HCT116 (cell line): ENCODE measurements at regions not wholly inside any gene's neighbourhood (a gene's known extent, or its start where the extent isn't known, plus 50 kb on each side); places are given as distances from the start of the nearest gene placed in this dataset.

ENCODE experiments used
- ATAC-seq: fragments of 200-7000 bp; cut with Tn5 transposase; 2 replicates; pipeline ENCODE4 v1.9.1; 2020; ENCODE audit warnings: mild to moderate bottlenecking, moderate library complexity
- BruUV-seq: library from RNA; stranded (reverse); fragments of 400-500 nt; replicated peaks from 2 replicates; lab custom pipeline; 2021; lab: Mats Ljungman, UMichigan
- CTCF ChIA-PET: fragments of 300-600 bp; sonication (Branson Sonifier 250); formaldehyde crosslinking; loops from one replicate; lab custom pipeline; 2021; ENCODE audit warnings: antibody characterized with exemption; lab: Charles Lee
- POLR2A ChIA-PET: fragments of 300-600, 350-600 bp; sonication (Branson Sonifier 250); formaldehyde crosslinking; loops from one replicate; lab custom pipeline; 2021; ENCODE audit warnings: antibody characterized with exemption; lab: Charles Lee
- RAD21 ChIA-PET, 2 experiments: fragments of 300-600 bp; sonication (Branson Sonifier 250); formaldehyde crosslinking; loops; one replicate each; lab custom pipeline; 2023; ENCODE audit warnings: low total read pairs in 2 of 2; ENCODE audit not compliant: uncharacterized antibody in 2 of 2, unreplicated experiment in 2 of 2, low non-redundant PET in 1 of 2; lab: Charles Lee
- DNase-seq: peaks from one replicate; pipeline ENCODE4 v3.0.0-alpha.2; 2010; ENCODE audit warnings: low read depth, low spot score
- H2AFZ ChIP-seq: fragments of 200-600 bp; shearing (Covaris generic), sonication (generic); 2 replicates; pipeline ENCODE4 v1.6.1; 2017; ENCODE audit warnings: low read depth, mixed run types, mixed read lengths, antibody characterized with exemption, low read length; ENCODE audit not compliant: poor library complexity, severe bottlenecking
- H3K27ac ChIP-seq: 2 replicates; pipeline ENCODE4 v1.5.1; 2012; ENCODE audit warnings: low read depth, low read length
- H3K27me3 ChIP-seq: fragments of 200-600 bp; sonication (generic); 2 replicates; pipeline ENCODE4 v1.6.1; 2016; ENCODE audit warnings: mixed run types, low read length, mixed read lengths; ENCODE audit not compliant: insufficient read depth
- H3K36me3 ChIP-seq, 2 experiments: fragments of 200-500 bp in 1 of 2; fragments of 200-600 bp in 1 of 2; sonication (Bioruptor generic) in 1 of 2; sonication (generic) in 1 of 2; 2 replicates each; pipeline versions ENCODE4 v1.5.1 to v1.6.1; 2014 to 2016; ENCODE audit warnings: low read length in 2 of 2, inconsistent platforms in 1 of 2, mixed read lengths in 1 of 2, mixed run types in 1 of 2; ENCODE audit not compliant: insufficient read depth in 2 of 2, control insufficient read depth in 1 of 2
- H3K4me1 ChIP-seq, 2 experiments: fragments of 200-600 bp in 1 of 2; sonication (generic) in 1 of 2; 2 replicates each; pipeline versions ENCODE4 v1.5.1 to v1.6.1; 2012 to 2017; ENCODE audit warnings: low read length in 2 of 2, inconsistent platforms in 1 of 2, mild to moderate bottlenecking in 1 of 2, mixed read lengths in 1 of 2, mixed run types in 1 of 2, moderate library complexity in 1 of 2; ENCODE audit not compliant: insufficient read depth in 2 of 2, control insufficient read depth in 1 of 2
- H3K4me2 ChIP-seq: fragments of 200-600 bp; sonication (generic); 2 replicates; pipeline ENCODE4 v1.6.1; 2017; ENCODE audit warnings: mixed run types, low read length, mixed read lengths
- H3K4me3 ChIP-seq, 2 experiments: fragments of 200-600 bp in 1 of 2; sonication (generic) in 1 of 2; replicated peaks in 1 of 2; 2 replicates each; pipeline ENCODE4 v1.5.1; 2011 to 2016; ENCODE audit warnings: low read length in 2 of 2, control low read depth in 1 of 2, low read depth in 1 of 2, mild to moderate bottlenecking in 1 of 2, mixed read lengths in 1 of 2, mixed run types in 1 of 2
- H3K79me2 ChIP-seq: fragments of 200-600 bp; sonication (generic); 2 replicates; pipeline ENCODE4 v1.6.1; 2017; ENCODE audit warnings: mild to moderate bottlenecking, mixed run types, low read length, moderate library complexity, mixed read lengths; ENCODE audit not compliant: insufficient read depth
- H3K9ac ChIP-seq: fragments of 200-600 bp; sonication (generic); 2 replicates; pipeline ENCODE4 v1.6.1; 2016; ENCODE audit warnings: low read length, mixed read lengths
- H3K9me2 ChIP-seq: fragments of 200-600 bp; sonication (generic), shearing (Covaris generic); 2 replicates; pipeline ENCODE4 v1.6.1; 2017; ENCODE audit warnings: mixed run types, mild to moderate bottlenecking, moderate library complexity; ENCODE audit not compliant: insufficient read depth
- H3K9me3 ChIP-seq, 2 experiments: fragments of 200-500 bp in 1 of 2; fragments of 200-600 bp in 1 of 2; sonication (Bioruptor generic) in 1 of 2; sonication (generic) in 1 of 2; 2 replicates each; pipeline ENCODE4 v1.6.1; 2014 to 2017; ENCODE audit warnings: low read length in 2 of 2, mixed read lengths in 2 of 2, inconsistent platforms in 1 of 2, low read depth in 1 of 2, mild to moderate bottlenecking in 1 of 2, mixed run types in 1 of 2, moderate library complexity in 1 of 2; ENCODE audit not compliant: control insufficient read depth in 1 of 2, insufficient read depth in 1 of 2
- H4K20me1 ChIP-seq: fragments of 200-600 bp; sonication (generic), shearing (Covaris generic); 2 replicates; pipeline ENCODE4 v1.6.1; 2017; ENCODE audit warnings: mixed run types, mild to moderate bottlenecking, moderate library complexity; ENCODE audit not compliant: insufficient read depth
- CEBPB ChIP-seq: IDR thresholded peaks from 2 replicates; pipeline ENCODE4 v1.6.1; 2012; ENCODE audit warnings: low read depth
- EGR1 ChIP-seq: IDR thresholded peaks from 2 replicates; pipeline ENCODE4 v1.6.1; 2012; ENCODE audit warnings: low read depth
- EZH2 ChIP-seq: fragments of 200-600 bp; sonication (generic); IDR thresholded peaks from 2 replicates; pipeline ENCODE4 v1.6.1; 2017; ENCODE audit warnings: antibody characterized with exemption, mixed run types
- FOSL1 ChIP-seq: IDR thresholded peaks from 2 replicates; pipeline ENCODE4 v1.6.1; 2012; ENCODE audit warnings: low read depth
- RAD21 ChIP-seq: IDR thresholded peaks from 2 replicates; pipeline ENCODE4 v1.6.1; 2012; ENCODE audit warnings: low read depth, mild to moderate bottlenecking
- REST ChIP-seq: IDR thresholded peaks from 2 replicates; pipeline ENCODE4 v1.6.1; 2012; ENCODE audit warnings: low read depth
- SP1 ChIP-seq: IDR thresholded peaks from 2 replicates; pipeline ENCODE4 v1.6.1; 2012; ENCODE audit warnings: low read depth
- SRF ChIP-seq: IDR thresholded peaks from 2 replicates; pipeline ENCODE4 v1.6.1; 2012; ENCODE audit warnings: low read depth
- TCF7L2 ChIP-seq: IDR thresholded peaks from 2 replicates; pipeline ENCODE4 v1.7.0; 2011; ENCODE audit warnings: borderline replicate concordance, inconsistent platforms; ENCODE audit not compliant: insufficient read depth, insufficient read length; ENCODE audit errors: extremely low read depth
- ZNF274 ChIP-seq: fragments of 200-500 bp; sonication (Bioruptor generic); IDR thresholded peaks from 2 replicates; pipeline ENCODE4 v1.6.1; 2014; ENCODE audit warnings: mild to moderate bottlenecking, low read depth, low read length, inconsistent platforms
- intact Hi-C: fragments of 100-400 bp; cut with micrococcal nuclease; formaldehyde crosslinking; loops from 2 replicates; pipeline ENCODE4 v1.10.0; 2022
- TF ChIP-seq, protein P1 (sequence below): IDR thresholded peaks from 2 replicates; pipeline ENCODE4 v1.6.1; 2012
- TF ChIP-seq, protein P2 (sequence below), 3 experiments: fragments of 200-600 bp in 1 of 3; sonication (generic) in 1 of 3; IDR thresholded peaks in 2 of 3; conservative IDR thresholded peaks in 1 of 3; 2 replicates each; pipeline ENCODE4 v1.5.1; 2012 to 2017; ENCODE audit warnings: low read depth in 2 of 3, low read length in 2 of 3, antibody characterized with exemption in 1 of 3, borderline replicate concordance in 1 of 3, control low read depth in 1 of 3, mild to moderate bottlenecking in 1 of 3, mixed read lengths in 1 of 3, mixed run types in 1 of 3, moderate library complexity in 1 of 3; ENCODE audit not compliant: insufficient read depth in 1 of 3
- TF ChIP-seq, protein P3 (sequence below): IDR thresholded peaks from 2 replicates; pipeline ENCODE4 v1.6.1; 2011; ENCODE audit warnings: mild to moderate bottlenecking, low read length, moderate library complexity; ENCODE audit not compliant: insufficient replicate concordance; ENCODE audit errors: extremely low read depth
- TF ChIP-seq, protein P4 (sequence below): IDR thresholded peaks from 2 replicates; pipeline ENCODE4 v1.6.1; 2012

- Histone ChIP-seq H3K27me3 (no peaks in the 10 kb centered on the region), H3K4me3 (no peak overlapping the region), H3K9me2 (no peaks in the 10 kb centered on the region), H3K79me2 (no peaks in the 10 kb centered on the region), H3K27ac (no peak overlapping the region), H3K9me3 (0 out of 4 replicates have a peak, but pooled peaks cover 0 to 5% of the 10 kb centered on the region in 2 experiments), H4K20me1 (no peaks in the 10 kb centered on the region), H3K4me2 (no peak overlapping the region), H3K9ac (no peak overlapping the region), H3K36me3 (no peaks in the 10 kb centered on the region), H3K4me1 (no peaks in the 10 kb centered on the region), H2AFZ (no peak overlapping the region)
- ChIA-PET RAD21 (no interaction called here), CTCF (no interaction called here), POLR2A (no interaction called here)
- no TSS peak for BruUV-seq
- TF ChIP-seq RAD21 (no peak), SP1 (no peak), SRF (no peak), EZH2 (no peak), REST (no peak), CEBPB (no peak), EGR1 (no peak), TCF7L2 (no peak), ZNF274 (no peak), FOSL1 (no peak)
- TF ChIP-seq, protein P1, sequence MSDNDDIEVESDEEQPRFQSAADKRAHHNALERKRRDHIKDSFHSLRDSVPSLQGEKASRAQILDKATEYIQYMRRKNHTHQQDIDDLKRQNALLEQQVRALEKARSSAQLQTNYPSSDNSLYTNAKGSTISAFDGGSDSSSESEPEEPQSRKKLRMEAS, result no peak
- TF ChIP-seq, protein P2, sequence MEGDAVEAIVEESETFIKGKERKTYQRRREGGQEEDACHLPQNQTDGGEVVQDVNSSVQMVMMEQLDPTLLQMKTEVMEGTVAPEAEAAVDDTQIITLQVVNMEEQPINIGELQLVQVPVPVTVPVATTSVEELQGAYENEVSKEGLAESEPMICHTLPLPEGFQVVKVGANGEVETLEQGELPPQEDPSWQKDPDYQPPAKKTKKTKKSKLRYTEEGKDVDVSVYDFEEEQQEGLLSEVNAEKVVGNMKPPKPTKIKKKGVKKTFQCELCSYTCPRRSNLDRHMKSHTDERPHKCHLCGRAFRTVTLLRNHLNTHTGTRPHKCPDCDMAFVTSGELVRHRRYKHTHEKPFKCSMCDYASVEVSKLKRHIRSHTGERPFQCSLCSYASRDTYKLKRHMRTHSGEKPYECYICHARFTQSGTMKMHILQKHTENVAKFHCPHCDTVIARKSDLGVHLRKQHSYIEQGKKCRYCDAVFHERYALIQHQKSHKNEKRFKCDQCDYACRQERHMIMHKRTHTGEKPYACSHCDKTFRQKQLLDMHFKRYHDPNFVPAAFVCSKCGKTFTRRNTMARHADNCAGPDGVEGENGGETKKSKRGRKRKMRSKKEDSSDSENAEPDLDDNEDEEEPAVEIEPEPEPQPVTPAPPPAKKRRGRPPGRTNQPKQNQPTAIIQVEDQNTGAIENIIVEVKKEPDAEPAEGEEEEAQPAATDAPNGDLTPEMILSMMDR (IDR thresholded peaks at IDR 0.05 in 2 of 3, conservative IDR thresholded peaks at IDR 0.05 in 1 of 3; ENCODE audit: borderline replicate concordance in 1 of 3, insufficient read depth in 1 of 3, low read depth in 2 of 3, low read length in 2 of 3), result no peak
- TF ChIP-seq, protein P3, sequence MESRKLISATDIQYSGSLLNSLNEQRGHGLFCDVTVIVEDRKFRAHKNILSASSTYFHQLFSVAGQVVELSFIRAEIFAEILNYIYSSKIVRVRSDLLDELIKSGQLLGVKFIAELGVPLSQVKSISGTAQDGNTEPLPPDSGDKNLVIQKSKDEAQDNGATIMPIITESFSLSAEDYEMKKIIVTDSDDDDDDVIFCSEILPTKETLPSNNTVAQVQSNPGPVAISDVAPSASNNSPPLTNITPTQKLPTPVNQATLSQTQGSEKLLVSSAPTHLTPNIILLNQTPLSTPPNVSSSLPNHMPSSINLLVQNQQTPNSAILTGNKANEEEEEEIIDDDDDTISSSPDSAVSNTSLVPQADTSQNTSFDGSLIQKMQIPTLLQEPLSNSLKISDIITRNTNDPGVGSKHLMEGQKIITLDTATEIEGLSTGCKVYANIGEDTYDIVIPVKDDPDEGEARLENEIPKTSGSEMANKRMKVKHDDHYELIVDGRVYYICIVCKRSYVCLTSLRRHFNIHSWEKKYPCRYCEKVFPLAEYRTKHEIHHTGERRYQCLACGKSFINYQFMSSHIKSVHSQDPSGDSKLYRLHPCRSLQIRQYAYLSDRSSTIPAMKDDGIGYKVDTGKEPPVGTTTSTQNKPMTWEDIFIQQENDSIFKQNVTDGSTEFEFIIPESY, result no peak
- TF ChIP-seq, protein P4, sequence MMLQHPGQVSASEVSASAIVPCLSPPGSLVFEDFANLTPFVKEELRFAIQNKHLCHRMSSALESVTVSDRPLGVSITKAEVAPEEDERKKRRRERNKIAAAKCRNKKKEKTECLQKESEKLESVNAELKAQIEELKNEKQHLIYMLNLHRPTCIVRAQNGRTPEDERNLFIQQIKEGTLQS, result no peak
- ATAC-seq (no peak), DNase-seq (no peak)
- intact Hi-C loops, result no loop called here
Measured at GRCh38 chr3:87461443-87461842, 185.1 kb upstream of the POU1F1 start.
